ENCODE measurements at regions not wholly inside any gene's neighbourhood (a gene's known extent, or its start where the extent isn't known, plus 50 kb on each side); places are given as distances from the start of the nearest gene placed in this dataset.

- Histone ChIP-seq H3K4me1 (no peaks in the 10 kb centered on the region), H3K36me3 (no peaks in the 10 kb centered on the region), H3K4me3 (no peak overlapping the region), H3K27me3 (no peaks in the 10 kb centered on the region), H3K27ac (no peak overlapping the region), H3K9me3 (no peaks in the 10 kb centered on the region)
- no peak for TF ChIP-seq POLR2A (IDR thresholded peaks at IDR 0.05)
- no peak for TF ChIP-seq POLR2AphosphoS5 (IDR thresholded peaks at IDR 0.05)
- no peak for TF ChIP-seq CTCF (IDR thresholded peaks at IDR 0.05)
- intact Hi-C loops (cut with DNase I; ENCODE audit: low total_unique reads): no loop called here
- DNase-seq (ENCODE audit: low spot score in 2 of 2): no peak
These were observed 228.1 kb downstream of the PRL start for GRCh38 chr6:22068561-22069305.

DNA sequence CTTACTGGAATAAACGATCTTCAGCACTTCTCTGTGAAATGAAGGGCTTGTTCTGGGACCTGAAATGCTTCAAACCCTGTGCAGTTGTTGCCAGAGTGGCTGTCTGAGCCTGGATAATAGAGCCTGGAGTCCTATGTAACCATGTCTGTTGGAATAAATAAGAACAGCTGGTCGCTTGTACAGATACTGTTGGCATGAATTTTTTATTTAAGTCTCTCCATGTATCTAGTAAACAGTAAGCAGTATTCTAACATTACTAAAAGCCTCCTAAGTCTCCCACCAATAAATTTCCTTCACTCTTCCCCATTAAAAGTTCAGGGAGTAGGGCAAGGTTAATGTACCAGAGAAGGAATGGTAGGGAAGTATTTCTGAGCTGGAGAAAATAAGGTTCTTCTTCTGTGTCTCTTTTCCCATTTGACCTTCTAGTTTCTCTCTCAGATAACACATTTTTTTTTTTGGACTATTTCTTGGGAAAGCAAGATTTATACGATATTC, 227.5 kb downstream of the PRL start:
- no peak for DNase-seq (ENCODE audit: low spot score in 2 of 2)
- no peaks in the 10 kb centered on the region for H3K36me3 ChIP-seq
- intact Hi-C loops (cut with DNase I; ENCODE audit: low total_unique reads): no loop called here
- no peaks in the 10 kb centered on the region for H3K4me1 ChIP-seq
- H3K9me3 ChIP-seq: no peaks in the 10 kb centered on the region
- no peak overlapping the region for H3K4me3 ChIP-seq
- no peak overlapping the region for H3K27ac ChIP-seq
- TF ChIP-seq POLR2A (IDR thresholded peaks at IDR 0.05) (no peak), CTCF (IDR thresholded peaks at IDR 0.05) (no peak), POLR2AphosphoS5 (IDR thresholded peaks at IDR 0.05) (no peak)
- no peaks in the 10 kb centered on the region for H3K27me3 ChIP-seq

- no peak for TF ChIP-seq CTCF (IDR thresholded peaks at IDR 0.05)
- no peak for TF ChIP-seq POLR2A (IDR thresholded peaks at IDR 0.05)
- no peak for TF ChIP-seq POLR2AphosphoS5 (IDR thresholded peaks at IDR 0.05)
These were observed 225.4 kb downstream of the PRL start for GRCh38 chr6:22071270-22072041.

GRCh38 chr6:22072949-22073348, 223.9 kb downstream of the PRL start:
- H3K4me1 ChIP-seq: no peaks in the 10 kb centered on the region
- H3K36me3 ChIP-seq: no peaks in the 10 kb centered on the region
- peak overlapping the region in 1 of 2 donors; percentile 38 for H3K27ac ChIP-seq
- no peaks in the 10 kb centered on the region for H3K27me3 ChIP-seq
- no peak for TF ChIP-seq POLR2AphosphoS5 (IDR thresholded peaks at IDR 0.05)
- no peak for TF ChIP-seq CTCF (IDR thresholded peaks at IDR 0.05)
- TF ChIP-seq POLR2A (IDR thresholded peaks at IDR 0.05): no peak
- H3K9me3 ChIP-seq: no peaks in the 10 kb centered on the region
- intact Hi-C loops (cut with DNase I; ENCODE audit: low total_unique reads): no loop called here
- no peak overlapping the region for H3K4me3 ChIP-seq
- DNase-seq (ENCODE audit: low spot score in 2 of 2): no peak

More at GRCh38 chr6:22071270-22072041, 225.4 kb downstream of the PRL start:
- no peaks in the 10 kb centered on the region for H3K9me3 ChIP-seq
- H3K4me3 ChIP-seq: peak overlapping the region in 2 of 3 donors; percentile 19 to 56
- no peaks in the 10 kb centered on the region for H3K4me1 ChIP-seq
- no peaks in the 10 kb centered on the region for H3K36me3 ChIP-seq
- peak overlapping the region; percentile 72 to 77 for H3K27ac ChIP-seq
- no peaks in the 10 kb centered on the region for H3K27me3 ChIP-seq
- intact Hi-C loops (cut with DNase I; ENCODE audit: low total_unique reads): no loop called here
- no peak for DNase-seq (ENCODE audit: low spot score in 2 of 2)

Measured in breast epithelium (tissue), 4 donors.